ENCODE measurements at regions not wholly inside any gene's neighbourhood (a gene's known extent, or its start where the extent isn't known, plus 50 kb on each side); places are given as distances from the start of the nearest gene placed in this dataset.

DNA sequence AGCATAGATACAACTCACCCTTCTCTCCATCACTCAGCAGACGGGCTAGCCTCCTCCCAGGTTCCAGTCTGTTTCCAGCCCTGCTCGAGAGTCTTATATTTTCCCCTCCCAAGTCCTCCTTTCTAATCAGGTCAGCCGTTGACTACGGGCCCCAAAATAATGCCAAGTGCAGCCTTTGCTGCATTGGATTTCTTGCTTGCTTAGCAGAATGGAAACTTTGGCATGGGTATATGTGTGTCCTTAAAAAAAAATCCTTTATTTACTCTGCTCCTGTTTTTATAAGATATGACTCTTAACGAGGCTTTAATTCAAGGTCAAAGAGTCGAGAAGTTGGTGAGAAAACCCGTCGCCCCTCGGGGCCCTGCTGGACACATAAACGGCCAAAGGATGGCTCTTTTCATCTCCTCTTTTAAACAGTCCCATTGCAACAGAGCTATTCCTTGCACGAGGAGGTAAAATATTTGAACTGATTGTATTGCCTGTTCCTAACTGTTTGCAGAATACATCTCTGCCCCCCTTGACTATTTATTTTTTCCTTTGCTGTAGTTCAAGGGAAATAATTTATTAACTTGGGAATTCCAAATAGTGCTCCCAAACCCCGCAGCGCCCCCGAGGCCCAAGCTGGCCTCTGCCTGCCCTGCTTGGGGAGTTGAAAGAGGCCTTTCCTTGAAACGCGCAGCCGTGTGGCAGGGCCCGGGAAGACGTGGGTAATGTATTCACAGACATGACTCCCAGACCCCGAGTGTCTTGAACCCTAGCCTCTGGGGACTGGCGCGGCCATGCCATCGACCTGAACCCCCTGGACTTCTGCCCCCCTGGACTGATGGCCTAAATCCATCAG, 156.5 kb upstream of the MYL2 start:
- no peaks in the 10 kb centered on the region for H3K9me3 ChIP-seq (ENCODE audit: control insufficient read depth in 4 of 4, low read length in 3 of 4)
- H3K9ac ChIP-seq (ENCODE audit: low read depth in 1 of 2, low read length in 2 of 2), result peak overlapping the region; percentile 70 to 83
- 21% methylated on average over 23 of the region's 23 CpGs for WGBS
- peaks cover 8 to 71% (median 45%) of the 10 kb centered on the region in 4 donors for H3K4me1 ChIP-seq (ENCODE audit: control insufficient read depth in 4 of 4, insufficient read depth in 4 of 4, low read length in 3 of 4)
- H3K27me3 ChIP-seq (ENCODE audit: control insufficient read depth in 4 of 4, insufficient read depth in 4 of 4, low read length in 3 of 4), result no peaks in the 10 kb centered on the region
- peak overlapping the region; percentile 61 to 88 (median 86) for H3K4me3 ChIP-seq (ENCODE audit: low read depth in 1 of 3, low read length in 3 of 3)
- peak overlapping the region; percentile 57 to 91 for H3K27ac ChIP-seq (ENCODE audit: low read depth in 1 of 2, low read length in 2 of 2)
- TF ChIP-seq FOXA1 (IDR thresholded peaks at IDR 0.05) (no peak), RAD21 (IDR thresholded peaks at IDR 0.05) (peak in 1 of 2 donors; percentile 10), REST (IDR thresholded peaks at IDR 0.05) (no peak), NR2F2 (IDR thresholded peaks at IDR 0.05) (no peak), EGR1 (IDR thresholded peaks at IDR 0.05; ENCODE audit: low read depth in 2 of 2) (no peak), YY1 (IDR thresholded peaks at IDR 0.05) (no peak), GABPA (IDR thresholded peaks at IDR 0.05 in 1 of 2, conservative IDR thresholded peaks at IDR 0.05 in 1 of 2) (no peak), HNF4G (IDR thresholded peaks at IDR 0.05) (no peak), FOXA2 (IDR thresholded peaks at IDR 0.05) (no peak), SP1 (IDR thresholded peaks at IDR 0.05) (peak; percentile 38), HNF4A (conservative IDR thresholded peaks at IDR 0.05) (peak; percentile 40 to 52), RXRA (IDR thresholded peaks at IDR 0.05) (peak; percentile 50 to 72), JUND (IDR thresholded peaks at IDR 0.05) (peak in 1 of 2 donors; percentile 8), TAF1 (conservative IDR thresholded peaks at IDR 0.05) (peak; percentile 28)
- TF ChIP-seq, protein P1, sequence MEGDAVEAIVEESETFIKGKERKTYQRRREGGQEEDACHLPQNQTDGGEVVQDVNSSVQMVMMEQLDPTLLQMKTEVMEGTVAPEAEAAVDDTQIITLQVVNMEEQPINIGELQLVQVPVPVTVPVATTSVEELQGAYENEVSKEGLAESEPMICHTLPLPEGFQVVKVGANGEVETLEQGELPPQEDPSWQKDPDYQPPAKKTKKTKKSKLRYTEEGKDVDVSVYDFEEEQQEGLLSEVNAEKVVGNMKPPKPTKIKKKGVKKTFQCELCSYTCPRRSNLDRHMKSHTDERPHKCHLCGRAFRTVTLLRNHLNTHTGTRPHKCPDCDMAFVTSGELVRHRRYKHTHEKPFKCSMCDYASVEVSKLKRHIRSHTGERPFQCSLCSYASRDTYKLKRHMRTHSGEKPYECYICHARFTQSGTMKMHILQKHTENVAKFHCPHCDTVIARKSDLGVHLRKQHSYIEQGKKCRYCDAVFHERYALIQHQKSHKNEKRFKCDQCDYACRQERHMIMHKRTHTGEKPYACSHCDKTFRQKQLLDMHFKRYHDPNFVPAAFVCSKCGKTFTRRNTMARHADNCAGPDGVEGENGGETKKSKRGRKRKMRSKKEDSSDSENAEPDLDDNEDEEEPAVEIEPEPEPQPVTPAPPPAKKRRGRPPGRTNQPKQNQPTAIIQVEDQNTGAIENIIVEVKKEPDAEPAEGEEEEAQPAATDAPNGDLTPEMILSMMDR (IDR thresholded peaks at IDR 0.05; ENCODE audit: low read depth, low read length, missing input control), result no peak
- TF ChIP-seq, protein P2, sequence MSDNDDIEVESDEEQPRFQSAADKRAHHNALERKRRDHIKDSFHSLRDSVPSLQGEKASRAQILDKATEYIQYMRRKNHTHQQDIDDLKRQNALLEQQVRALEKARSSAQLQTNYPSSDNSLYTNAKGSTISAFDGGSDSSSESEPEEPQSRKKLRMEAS (IDR thresholded peaks at IDR 0.05), result no peak
- TF ChIP-seq, protein P3, sequence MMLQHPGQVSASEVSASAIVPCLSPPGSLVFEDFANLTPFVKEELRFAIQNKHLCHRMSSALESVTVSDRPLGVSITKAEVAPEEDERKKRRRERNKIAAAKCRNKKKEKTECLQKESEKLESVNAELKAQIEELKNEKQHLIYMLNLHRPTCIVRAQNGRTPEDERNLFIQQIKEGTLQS (IDR thresholded peaks at IDR 0.05), result no peak
- TF ChIP-seq, protein P4, sequence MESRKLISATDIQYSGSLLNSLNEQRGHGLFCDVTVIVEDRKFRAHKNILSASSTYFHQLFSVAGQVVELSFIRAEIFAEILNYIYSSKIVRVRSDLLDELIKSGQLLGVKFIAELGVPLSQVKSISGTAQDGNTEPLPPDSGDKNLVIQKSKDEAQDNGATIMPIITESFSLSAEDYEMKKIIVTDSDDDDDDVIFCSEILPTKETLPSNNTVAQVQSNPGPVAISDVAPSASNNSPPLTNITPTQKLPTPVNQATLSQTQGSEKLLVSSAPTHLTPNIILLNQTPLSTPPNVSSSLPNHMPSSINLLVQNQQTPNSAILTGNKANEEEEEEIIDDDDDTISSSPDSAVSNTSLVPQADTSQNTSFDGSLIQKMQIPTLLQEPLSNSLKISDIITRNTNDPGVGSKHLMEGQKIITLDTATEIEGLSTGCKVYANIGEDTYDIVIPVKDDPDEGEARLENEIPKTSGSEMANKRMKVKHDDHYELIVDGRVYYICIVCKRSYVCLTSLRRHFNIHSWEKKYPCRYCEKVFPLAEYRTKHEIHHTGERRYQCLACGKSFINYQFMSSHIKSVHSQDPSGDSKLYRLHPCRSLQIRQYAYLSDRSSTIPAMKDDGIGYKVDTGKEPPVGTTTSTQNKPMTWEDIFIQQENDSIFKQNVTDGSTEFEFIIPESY (IDR thresholded peaks at IDR 0.05), result no peak
- DNase-seq (ENCODE audit: low spot score), result no peak
- no peaks in the 10 kb centered on the region for H3K36me3 ChIP-seq (ENCODE audit: control insufficient read depth in 4 of 4, insufficient read depth in 3 of 4, low read depth in 1 of 4, low read length in 3 of 4)
